ENCODE measurements at regions not wholly inside any gene's neighbourhood (a gene's known extent, or its start where the extent isn't known, plus 50 kb on each side); places are given as distances from the start of the nearest gene placed in this dataset.

DNA sequence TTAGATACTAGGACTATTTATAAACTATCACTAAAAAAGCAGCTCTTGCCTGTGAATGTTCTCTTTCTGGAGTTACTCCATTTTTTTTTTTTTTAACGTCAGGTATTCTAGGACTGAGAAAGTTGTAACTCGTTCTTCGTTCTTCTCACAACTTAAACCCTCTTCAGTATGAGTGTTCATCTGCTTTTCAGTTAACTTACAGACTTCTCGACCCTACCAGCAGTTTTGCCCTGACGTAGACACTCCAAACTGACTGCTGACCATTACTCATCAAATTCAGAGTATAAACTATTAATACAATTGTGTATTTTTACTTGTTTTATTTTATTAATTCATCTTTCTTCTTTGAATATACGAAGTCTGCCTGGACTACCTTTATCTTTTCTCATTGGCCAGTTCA, 353.1 kb downstream of the GPR37 start:
- TF ChIP-seq, protein P1, sequence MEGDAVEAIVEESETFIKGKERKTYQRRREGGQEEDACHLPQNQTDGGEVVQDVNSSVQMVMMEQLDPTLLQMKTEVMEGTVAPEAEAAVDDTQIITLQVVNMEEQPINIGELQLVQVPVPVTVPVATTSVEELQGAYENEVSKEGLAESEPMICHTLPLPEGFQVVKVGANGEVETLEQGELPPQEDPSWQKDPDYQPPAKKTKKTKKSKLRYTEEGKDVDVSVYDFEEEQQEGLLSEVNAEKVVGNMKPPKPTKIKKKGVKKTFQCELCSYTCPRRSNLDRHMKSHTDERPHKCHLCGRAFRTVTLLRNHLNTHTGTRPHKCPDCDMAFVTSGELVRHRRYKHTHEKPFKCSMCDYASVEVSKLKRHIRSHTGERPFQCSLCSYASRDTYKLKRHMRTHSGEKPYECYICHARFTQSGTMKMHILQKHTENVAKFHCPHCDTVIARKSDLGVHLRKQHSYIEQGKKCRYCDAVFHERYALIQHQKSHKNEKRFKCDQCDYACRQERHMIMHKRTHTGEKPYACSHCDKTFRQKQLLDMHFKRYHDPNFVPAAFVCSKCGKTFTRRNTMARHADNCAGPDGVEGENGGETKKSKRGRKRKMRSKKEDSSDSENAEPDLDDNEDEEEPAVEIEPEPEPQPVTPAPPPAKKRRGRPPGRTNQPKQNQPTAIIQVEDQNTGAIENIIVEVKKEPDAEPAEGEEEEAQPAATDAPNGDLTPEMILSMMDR (IDR thresholded peaks at IDR 0.05; ENCODE audit: low read length) = no peak
- no peak for TF ChIP-seq EZH2 (IDR thresholded peaks at IDR 0.05; ENCODE audit: borderline replicate concordance, low read length)

Measured in OCI-LY1 (cell line).